ENCODE measurements at regions not wholly inside any gene's neighbourhood (a gene's known extent, or its start where the extent isn't known, plus 50 kb on each side); places are given as distances from the start of the nearest gene placed in this dataset.

GRCh38 chr1:62967031-62967430, 183.1 kb downstream of the ATG4C start:
- TF ChIP-seq, protein P1, sequence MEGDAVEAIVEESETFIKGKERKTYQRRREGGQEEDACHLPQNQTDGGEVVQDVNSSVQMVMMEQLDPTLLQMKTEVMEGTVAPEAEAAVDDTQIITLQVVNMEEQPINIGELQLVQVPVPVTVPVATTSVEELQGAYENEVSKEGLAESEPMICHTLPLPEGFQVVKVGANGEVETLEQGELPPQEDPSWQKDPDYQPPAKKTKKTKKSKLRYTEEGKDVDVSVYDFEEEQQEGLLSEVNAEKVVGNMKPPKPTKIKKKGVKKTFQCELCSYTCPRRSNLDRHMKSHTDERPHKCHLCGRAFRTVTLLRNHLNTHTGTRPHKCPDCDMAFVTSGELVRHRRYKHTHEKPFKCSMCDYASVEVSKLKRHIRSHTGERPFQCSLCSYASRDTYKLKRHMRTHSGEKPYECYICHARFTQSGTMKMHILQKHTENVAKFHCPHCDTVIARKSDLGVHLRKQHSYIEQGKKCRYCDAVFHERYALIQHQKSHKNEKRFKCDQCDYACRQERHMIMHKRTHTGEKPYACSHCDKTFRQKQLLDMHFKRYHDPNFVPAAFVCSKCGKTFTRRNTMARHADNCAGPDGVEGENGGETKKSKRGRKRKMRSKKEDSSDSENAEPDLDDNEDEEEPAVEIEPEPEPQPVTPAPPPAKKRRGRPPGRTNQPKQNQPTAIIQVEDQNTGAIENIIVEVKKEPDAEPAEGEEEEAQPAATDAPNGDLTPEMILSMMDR (IDR thresholded peaks at IDR 0.05; ENCODE audit: control insufficient read depth, insufficient read depth, low read depth, low read length, missing control alignments) = no peak
- DNase-seq (ENCODE audit: low read depth) = no peak
- no peak overlapping the region for H3K4me3 ChIP-seq (ENCODE audit: control insufficient read depth, low read depth, low read length)

GRCh38 chr1:62977366-62977765, 193.4 kb downstream of the ATG4C start:
- DNase-seq (ENCODE audit: low read depth) = no peak
- no peak overlapping the region for H3K4me3 ChIP-seq (ENCODE audit: control insufficient read depth, low read depth, low read length)
- TF ChIP-seq, protein P1 (IDR thresholded peaks at IDR 0.05; ENCODE audit: control insufficient read depth, insufficient read depth, low read depth, low read length, missing control alignments) = no peak

DNA sequence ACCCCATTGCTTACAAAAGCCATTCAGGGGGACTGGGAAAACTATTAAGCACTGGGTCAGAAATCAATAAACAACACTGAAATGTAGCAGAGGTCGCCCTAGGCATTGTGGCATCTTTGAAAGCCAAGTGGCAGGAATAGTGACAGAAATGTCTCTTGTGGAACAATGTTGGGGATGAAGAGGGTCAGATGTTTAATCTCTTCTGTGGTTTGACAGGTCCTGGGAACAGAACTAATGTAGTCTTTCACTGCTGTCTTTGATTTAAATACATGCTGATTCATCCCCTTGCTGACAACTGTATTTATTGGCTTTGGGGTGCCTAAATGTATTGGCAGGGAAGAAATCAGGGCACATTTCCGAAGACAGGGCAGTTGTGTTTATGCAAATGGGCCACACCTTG, 194.8 kb downstream of the ATG4C start:
- TF ChIP-seq, protein P1 (IDR thresholded peaks at IDR 0.05; ENCODE audit: control insufficient read depth, insufficient read depth, low read depth, low read length, missing control alignments) = no peak
- no peak overlapping the region for H3K4me3 ChIP-seq (ENCODE audit: control insufficient read depth, low read depth, low read length)
- DNase-seq (ENCODE audit: low read depth) = no peak

DNA sequence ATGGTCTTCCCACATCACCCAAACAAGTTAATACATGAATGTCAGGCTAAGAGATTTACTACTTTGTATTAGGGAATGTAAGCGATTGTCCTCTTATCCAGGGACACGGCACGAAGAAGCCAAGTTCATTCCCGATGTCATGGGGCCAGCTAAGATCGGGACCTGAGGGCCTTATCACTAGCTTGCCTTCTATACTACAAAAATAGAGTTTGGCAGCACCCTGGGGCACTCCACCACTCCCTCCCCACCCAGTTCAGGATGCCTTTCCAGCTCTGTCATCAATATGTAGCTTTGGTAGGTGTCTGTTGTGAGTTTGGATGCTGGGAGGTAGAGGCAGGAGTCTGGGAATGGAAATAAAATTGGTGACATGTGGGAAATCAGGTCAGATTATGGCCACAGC, 197.5 kb downstream of the ATG4C start:
- H3K4me3 ChIP-seq (ENCODE audit: control insufficient read depth, low read depth, low read length) = no peak overlapping the region
- TF ChIP-seq, protein P1 (IDR thresholded peaks at IDR 0.05; ENCODE audit: control insufficient read depth, insufficient read depth, low read depth, low read length, missing control alignments) = no peak
- DNase-seq (ENCODE audit: low read depth) = no peak

DNA sequence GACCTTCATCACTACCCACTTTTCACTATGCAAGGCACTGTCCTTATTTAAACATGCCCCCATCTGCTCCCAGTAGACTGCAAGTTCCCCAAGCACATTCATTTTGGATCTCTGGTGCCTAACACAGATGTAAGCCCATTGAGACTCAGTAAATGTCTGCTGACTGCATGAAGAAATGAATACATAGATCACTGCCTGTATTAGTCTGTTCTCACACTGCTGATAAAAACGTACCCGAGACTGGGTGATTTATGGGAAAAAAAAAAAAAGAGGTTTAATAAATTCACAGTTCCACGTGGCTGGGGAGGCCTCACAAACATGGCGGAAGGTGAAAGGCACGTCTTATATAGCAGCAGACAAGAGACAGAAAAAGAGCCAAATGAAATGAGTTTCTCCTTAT, 204.9 kb downstream of the ATG4C start:
- DNase-seq (ENCODE audit: low read depth) = no peak
- TF ChIP-seq, protein P1 (IDR thresholded peaks at IDR 0.05; ENCODE audit: control insufficient read depth, insufficient read depth, low read depth, low read length, missing control alignments) = no peak
- no peak overlapping the region for H3K4me3 ChIP-seq (ENCODE audit: control insufficient read depth, low read depth, low read length)

- no peak overlapping the region for H3K4me3 ChIP-seq (ENCODE audit: control insufficient read depth, low read depth, low read length)
- no peak for DNase-seq (ENCODE audit: low read depth)
- TF ChIP-seq, protein P1 (IDR thresholded peaks at IDR 0.05; ENCODE audit: control insufficient read depth, insufficient read depth, low read depth, low read length, missing control alignments) = no peak
Measured at GRCh38 chr1:62989497-62989896, 205.6 kb downstream of the ATG4C start.

DNA sequence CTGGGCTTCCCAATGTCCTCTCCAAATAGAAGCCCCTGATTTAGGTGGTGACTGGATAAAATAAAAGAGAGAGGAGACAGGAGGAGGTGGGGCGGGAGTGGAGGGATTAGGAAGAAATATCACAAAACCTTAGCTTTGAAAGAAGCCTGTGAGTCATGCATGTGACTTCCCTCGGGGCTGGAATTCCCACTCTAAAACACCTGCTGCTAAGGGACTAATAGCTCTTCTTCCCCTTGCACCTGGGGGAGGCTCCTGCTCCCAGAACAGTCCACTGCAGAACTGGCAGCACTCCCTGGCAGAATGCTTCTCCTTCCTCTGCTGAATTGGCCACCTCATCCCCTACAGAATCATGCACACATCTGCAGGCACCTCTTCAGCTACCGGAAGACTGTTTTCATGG, 207.2 kb downstream of the ATG4C start:
- DNase-seq (ENCODE audit: low read depth) = no peak
- TF ChIP-seq, protein P1 (IDR thresholded peaks at IDR 0.05; ENCODE audit: control insufficient read depth, insufficient read depth, low read depth, low read length, missing control alignments) = no peak

More for the DNA sequence above, 207.2 kb downstream of the ATG4C start:
- H3K4me3 ChIP-seq (ENCODE audit: control insufficient read depth, low read depth, low read length) = no peak overlapping the region
